K562 (cell line): ENCODE measurements at regions not wholly inside any gene's neighbourhood (a gene's known extent, or its start where the extent isn't known, plus 50 kb on each side); places are given as distances from the start of the nearest gene placed in this dataset.

ENCODE experiments used
- ATAC-seq: fragments of 200-7000 bp; cut with Tn5 transposase; 3 replicates; pipeline ENCODE4 v1.9.1; 2020; ENCODE audit warnings: moderate library complexity
- BruUV-seq: library from RNA; stranded (reverse); fragments of 400-500 nt; replicated peaks from 2 replicates; lab custom pipeline; 2021; lab: Mats Ljungman, UMichigan
- CTCF ChIA-PET: fragments of 300-600 bp; formaldehyde crosslinking; extraction: SDS; loops from one replicate; lab custom pipeline; 2021; ENCODE audit warnings: low intra/inter-chr PET ratio; lab: Yijun Ruan, JAX
- POLR2A ChIA-PET: fragments of 300-600, 350-650 bp; sonication (Branson Sonifier 250); formaldehyde crosslinking; extraction: SDS; loops from one replicate; lab custom pipeline; 2021; ENCODE audit warnings: antibody characterized with exemption, inconsistent platforms; lab: Yijun Ruan, JAX
- DNase-seq, 4 experiments: peaks; one replicate each; pipeline versions ENCODE4 v3.0.0 to v3.0.0-alpha.2; 2011 to 2018; ENCODE audit warnings: low spot score in 3 of 4, mixed read lengths in 3 of 4; ENCODE audit errors: extremely low read depth in 1 of 4
- FAIRE-seq: peaks from 2 replicates; lab custom pipeline; 2011; peaks lifted over from hg19 to GRCh38; lab: Jason Lieb, UNC
- H2AFZ ChIP-seq: 2 replicates; pipeline ENCODE4 v1.6.0; 2011; ENCODE audit warnings: low read depth, low read length, control low read depth, inconsistent platforms
- H3K27ac ChIP-seq: fragments of 200-600 bp; 3 replicates; pipeline ENCODE4 v1.8.0; 2011; ENCODE audit warnings: low read depth, mild to moderate bottlenecking, control low read depth, inconsistent platforms, low read length, moderate library complexity, mixed read lengths; ENCODE audit errors: extremely low read depth
- H3K27me3 ChIP-seq, 2 experiments: fragments of 300-600 bp in 1 of 2; 2 replicates in 1 of 2; 3 replicates in 1 of 2; pipeline versions ENCODE4 v1.6.0 to v1.8.0; 2011; ENCODE audit warnings: inconsistent platforms in 2 of 2, low read length in 2 of 2, mild to moderate bottlenecking in 1 of 2, mixed read lengths in 1 of 2, moderate library complexity in 1 of 2; ENCODE audit not compliant: control insufficient read depth in 2 of 2, insufficient read depth in 2 of 2
- H3K36me3 ChIP-seq: fragments of 300-600 bp; 3 replicates; pipeline ENCODE4 v1.8.0; 2011; ENCODE audit warnings: mild to moderate bottlenecking, low read length, inconsistent platforms; ENCODE audit not compliant: control insufficient read depth, insufficient read depth
- H3K4me1 ChIP-seq, 2 experiments: fragments of 200-600 bp in 1 of 2; replicated peaks in 1 of 2; 2 replicates in 1 of 2; 3 replicates in 1 of 2; pipeline versions ENCODE4 v1.5.1 to v1.8.0; 2011; ENCODE audit warnings: inconsistent platforms in 2 of 2, low read length in 2 of 2, mild to moderate bottlenecking in 1 of 2, mixed read lengths in 1 of 2, moderate library complexity in 1 of 2; ENCODE audit not compliant: control insufficient read depth in 2 of 2, insufficient read depth in 2 of 2
- H3K4me2 ChIP-seq: 2 replicates; pipeline ENCODE4 v1.6.1; 2011; ENCODE audit warnings: low read length, control low read depth, inconsistent platforms, mixed read lengths; ENCODE audit not compliant: insufficient read depth
- H3K4me3 ChIP-seq: fragments of 200-600 bp; sonication (generic), shearing (Covaris generic); 2 replicates; pipeline ENCODE4 v1.5.1; 2016; ENCODE audit warnings: control low read depth, inconsistent platforms
- H3K79me2 ChIP-seq: fragments of 200-600 bp; 3 replicates; pipeline ENCODE4 v1.8.0; 2011; ENCODE audit warnings: low read length, inconsistent platforms; ENCODE audit not compliant: control insufficient read depth, insufficient read depth
- H3K9ac ChIP-seq, 2 experiments: 2 replicates each; pipeline versions ENCODE4 v1.6.0 to v1.6.1; 2011; ENCODE audit warnings: low read depth in 2 of 2, low read length in 2 of 2, control low read depth in 1 of 2, inconsistent platforms in 1 of 2, mild to moderate bottlenecking in 1 of 2, mixed read lengths in 1 of 2; ENCODE audit not compliant: insufficient read depth in 1 of 2
- H3K9me1 ChIP-seq: one replicate; pipeline ENCODE4 v1.6.0; 2011; ENCODE audit warnings: inconsistent platforms, mild to moderate bottlenecking, low read length, moderate library complexity; ENCODE audit not compliant: control insufficient read depth, insufficient read depth
- H3K9me3 ChIP-seq: replicated peaks from 2 replicates; pipeline ENCODE4 v1.5.1; 2011; ENCODE audit warnings: low read depth, low read length, inconsistent platforms; ENCODE audit not compliant: control insufficient read depth, insufficient read depth
- H4K20me1 ChIP-seq: replicated peaks from 2 replicates; pipeline ENCODE4 v1.6.1; 2011; ENCODE audit warnings: low read length, inconsistent platforms, mixed read lengths; ENCODE audit not compliant: control insufficient read depth, insufficient read depth
- FOXM1 ChIP-seq, 2 experiments: fragments of 450-650 bp in 1 of 2; sonication (generic) in 1 of 2; formaldehyde crosslinking in 1 of 2; IDR thresholded peaks; 2 replicates each; pipeline versions ENCODE4 v1.6.1 to v1.9.0; 2017 to 2022; ENCODE audit warnings: low read depth in 2 of 2, mild to moderate bottlenecking in 2 of 2, missing genetic modification reagents in 1 of 2, moderate library complexity in 1 of 2
- GABPA ChIP-seq: fragments of 200-800 bp; sonication (Bioruptor generic); conservative IDR thresholded peaks from 2 replicates; pipeline ENCODE4 v1.6.1; 2016; ENCODE audit warnings: low read depth, missing genetic modification characterization, missing compliant biosample characterization
- GABPB1 ChIP-seq: sonication (generic); formaldehyde crosslinking; IDR thresholded peaks from 2 replicates; pipeline ENCODE4 v1.8.0; 2022; ENCODE audit warnings: mild to moderate bottlenecking, missing genetic modification reagents
- MAFK ChIP-seq: IDR thresholded peaks from 2 replicates; pipeline ENCODE4 v1.6.1; 2011; ENCODE audit warnings: low read length, improper control_type of control experiment
- NFE2 ChIP-seq: IDR thresholded peaks from 2 replicates; pipeline ENCODE4 v1.6.1; 2014; ENCODE audit warnings: antibody characterized with exemption, low read depth
- NONO ChIP-seq, 2 experiments: fragments of 200-400 bp in 1 of 2; fragments of 450-650 bp in 1 of 2; formaldehyde crosslinking in 1 of 2; IDR thresholded peaks; 2 replicates each; pipeline ENCODE4 v1.6.1; 2017; ENCODE audit warnings: low read depth in 2 of 2, mild to moderate bottlenecking in 2 of 2, moderate library complexity in 2 of 2, low read length in 1 of 2
- RFX1 ChIP-seq: fragments of 450-650 bp; IDR thresholded peaks from 2 replicates; pipeline ENCODE4 v1.6.1; 2016; ENCODE audit warnings: mild to moderate bottlenecking, moderate library complexity
- SREBF1 ChIP-seq: fragments of 150-350 bp; IDR thresholded peaks from 2 replicates; pipeline ENCODE4 v1.6.1; 2014; ENCODE audit warnings: antibody characterized with exemption, low read depth, low read length, borderline replicate concordance
- SRSF7 ChIP-seq: fragments of 200-400 bp; formaldehyde crosslinking; optimal IDR thresholded peaks from 2 replicates; pipeline ENCODE3; 2017; ENCODE audit warnings: mild to moderate bottlenecking, low read depth, low read length
- STAT5A ChIP-seq: IDR thresholded peaks from 2 replicates; pipeline ENCODE4 v1.6.1; 2012; ENCODE audit warnings: low read length, inconsistent platforms, borderline replicate concordance
- ZNF274 ChIP-seq: IDR thresholded peaks from 2 replicates; pipeline ENCODE4 v1.6.1; 2011; ENCODE audit warnings: low read depth, mild to moderate bottlenecking, low read length, moderate library complexity, borderline replicate concordance
- in situ Hi-C: fragments of 300-500 bp; cut with MboI; formaldehyde crosslinking; loops from 4 replicates; pipeline ENCODE4 v1.15.0; 2018; ENCODE audit warnings: inconsistent platforms, mixed read lengths
- intact Hi-C: fragments of 100-400 bp; cut with micrococcal nuclease; formaldehyde crosslinking; loops from 2 replicates; pipeline ENCODE4 v1.14.2; 2022
- TF ChIP-seq, protein P1 (sequence below), 2 experiments: IDR thresholded peaks in 1 of 2; conservative IDR thresholded peaks in 1 of 2; 2 replicates each; pipeline ENCODE4 v1.6.1; 2016; ENCODE audit warnings: low read depth in 2 of 2, mild to moderate bottlenecking in 1 of 2, missing compliant biosample characterization in 1 of 2, missing genetic modification characterization in 1 of 2, moderate library complexity in 1 of 2
- TF ChIP-seq, protein P2 (sequence below), 2 experiments: fragments of 150-350 bp in 1 of 2; IDR thresholded peaks; 2 replicates each; pipeline ENCODE4 v1.6.1; 2012 to 2016; ENCODE audit warnings: low read depth in 2 of 2, low read length in 2 of 2, mild to moderate bottlenecking in 1 of 2, moderate library complexity in 1 of 2
- TF ChIP-seq, protein P3 (sequence below): fragments of 250-450 bp; sonication (Bioruptor Pico); IDR thresholded peaks from 2 replicates; pipeline ENCODE4 v1.8.0; 2021; ENCODE audit warnings: moderate library complexity, mild to moderate bottlenecking, inconsistent platforms

DNA sequence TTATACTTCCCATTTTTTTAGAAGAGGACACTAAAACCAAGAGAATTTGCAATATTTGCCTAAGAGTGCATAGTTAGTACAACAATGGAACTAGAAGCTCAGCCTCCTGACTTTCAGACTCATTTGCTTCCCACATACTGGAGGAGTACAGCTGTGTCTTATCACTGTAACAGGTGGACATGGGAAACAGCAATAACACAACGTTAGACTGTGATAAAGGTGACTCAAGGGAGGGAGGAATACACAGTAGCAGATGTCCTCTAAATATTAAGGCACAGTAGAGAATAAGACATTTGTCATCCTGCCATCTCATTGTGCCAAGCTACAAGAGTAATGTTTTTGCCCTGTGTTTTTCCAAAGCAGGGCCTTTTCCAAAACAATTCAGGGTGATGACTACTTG, 55.4 kb upstream of the JAK1 start (continued):
- TF ChIP-seq, protein P1, sequence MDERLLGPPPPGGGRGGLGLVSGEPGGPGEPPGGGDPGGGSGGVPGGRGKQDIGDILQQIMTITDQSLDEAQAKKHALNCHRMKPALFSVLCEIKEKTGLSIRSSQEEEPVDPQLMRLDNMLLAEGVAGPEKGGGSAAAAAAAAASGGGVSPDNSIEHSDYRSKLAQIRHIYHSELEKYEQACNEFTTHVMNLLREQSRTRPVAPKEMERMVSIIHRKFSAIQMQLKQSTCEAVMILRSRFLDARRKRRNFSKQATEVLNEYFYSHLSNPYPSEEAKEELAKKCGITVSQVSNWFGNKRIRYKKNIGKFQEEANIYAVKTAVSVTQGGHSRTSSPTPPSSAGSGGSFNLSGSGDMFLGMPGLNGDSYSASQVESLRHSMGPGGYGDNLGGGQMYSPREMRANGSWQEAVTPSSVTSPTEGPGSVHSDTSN (CRISPR knock-in tag; IDR thresholded peaks at IDR 0.05; ENCODE audit: low read depth) = no peak
- TF ChIP-seq, protein P1 (tag; conservative IDR thresholded peaks at IDR 0.05; ENCODE audit: low read depth) = peak; percentile 86
- TF ChIP-seq ZNF274 = peak; percentile 40; the same call in 1 of the 2 replicates
- peak in 1 of 2 experiments; percentile 23; a peak in 1 of 4 replicates for TF ChIP-seq NONO (IDR thresholded peaks at IDR 0.05; ENCODE audit: low read depth in 2 of 2, low read length in 1 of 2)
- TF ChIP-seq STAT5A = peak; percentile 95

DNA sequence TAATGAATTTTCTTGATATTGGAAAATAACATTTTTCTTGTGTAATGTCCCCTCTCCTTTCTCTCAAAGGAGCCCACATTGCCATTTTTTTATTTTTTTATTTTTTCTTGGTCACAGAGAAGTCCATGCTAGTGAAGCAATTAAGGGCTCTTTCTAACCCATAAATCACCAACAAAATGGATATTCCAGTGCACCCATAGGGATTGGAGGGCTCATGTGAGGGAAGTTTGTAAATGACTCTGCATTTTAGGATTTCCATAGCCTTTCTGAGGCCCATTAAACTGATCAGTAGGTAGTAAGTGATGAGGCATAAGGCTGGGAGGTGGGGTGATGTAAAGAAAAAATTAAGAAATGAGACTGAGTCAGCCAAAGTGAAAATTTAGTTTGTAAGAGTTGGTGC, 55.9 kb upstream of the JAK1 start:
- no peaks in the 10 kb centered on the region for H3K79me2 ChIP-seq
- peak overlapping the region; percentile 43 for H3K27ac ChIP-seq
- H3K9ac ChIP-seq = 0 out of 4 replicates have a peak overlapping the region, but pooled peaks of 1 of the 2 experiments have one; percentile 17
- no peak overlapping the region for H3K4me3 ChIP-seq
- H3K4me1 ChIP-seq = peaks cover 0 to 19% of the 10 kb centered on the region in 2 experiments; a peak in 2 of 5 replicates
- ATAC-seq (peak; percentile 34; the same call in 1 of the 3 replicates), FAIRE-seq (peak; percentile 15), DNase-seq (peak in 1 of 4 experiments; percentile 29)
- H4K20me1 ChIP-seq = no peaks in the 10 kb centered on the region
- ChIA-PET POLR2A (interaction anchor here (2.2 kb wide), 1 partner anchor 12 kb away, joined by 16 read pairs; no protein-coding TSS in a partner anchor), CTCF (no interaction called here)
- intact Hi-C loops (loop anchor here (5.0 kb wide), 2 partner anchors 160 to 185 kb away; no protein-coding TSS in a partner anchor), in situ Hi-C loops (no loop called here)
- H3K27me3 ChIP-seq = no peaks in the 10 kb centered on the region
- BruUV-seq = no TSS peak
- H2AFZ ChIP-seq = no peak overlapping the region; the same call in 1 of the 2 replicates
- no peaks in the 10 kb centered on the region for H3K9me3 ChIP-seq
- no peaks in the 10 kb centered on the region for H3K9me1 ChIP-seq
- H3K4me2 ChIP-seq = peak overlapping the region; percentile 23; the same call in 1 of the 2 replicates
- H3K36me3 ChIP-seq = no peaks in the 10 kb centered on the region
- no peak for TF ChIP-seq GABPB1
- TF ChIP-seq GABPA (tag) = no peak
- TF ChIP-seq SREBF1 = no peak
- no peak for TF ChIP-seq RFX1
- TF ChIP-seq, protein P2, sequence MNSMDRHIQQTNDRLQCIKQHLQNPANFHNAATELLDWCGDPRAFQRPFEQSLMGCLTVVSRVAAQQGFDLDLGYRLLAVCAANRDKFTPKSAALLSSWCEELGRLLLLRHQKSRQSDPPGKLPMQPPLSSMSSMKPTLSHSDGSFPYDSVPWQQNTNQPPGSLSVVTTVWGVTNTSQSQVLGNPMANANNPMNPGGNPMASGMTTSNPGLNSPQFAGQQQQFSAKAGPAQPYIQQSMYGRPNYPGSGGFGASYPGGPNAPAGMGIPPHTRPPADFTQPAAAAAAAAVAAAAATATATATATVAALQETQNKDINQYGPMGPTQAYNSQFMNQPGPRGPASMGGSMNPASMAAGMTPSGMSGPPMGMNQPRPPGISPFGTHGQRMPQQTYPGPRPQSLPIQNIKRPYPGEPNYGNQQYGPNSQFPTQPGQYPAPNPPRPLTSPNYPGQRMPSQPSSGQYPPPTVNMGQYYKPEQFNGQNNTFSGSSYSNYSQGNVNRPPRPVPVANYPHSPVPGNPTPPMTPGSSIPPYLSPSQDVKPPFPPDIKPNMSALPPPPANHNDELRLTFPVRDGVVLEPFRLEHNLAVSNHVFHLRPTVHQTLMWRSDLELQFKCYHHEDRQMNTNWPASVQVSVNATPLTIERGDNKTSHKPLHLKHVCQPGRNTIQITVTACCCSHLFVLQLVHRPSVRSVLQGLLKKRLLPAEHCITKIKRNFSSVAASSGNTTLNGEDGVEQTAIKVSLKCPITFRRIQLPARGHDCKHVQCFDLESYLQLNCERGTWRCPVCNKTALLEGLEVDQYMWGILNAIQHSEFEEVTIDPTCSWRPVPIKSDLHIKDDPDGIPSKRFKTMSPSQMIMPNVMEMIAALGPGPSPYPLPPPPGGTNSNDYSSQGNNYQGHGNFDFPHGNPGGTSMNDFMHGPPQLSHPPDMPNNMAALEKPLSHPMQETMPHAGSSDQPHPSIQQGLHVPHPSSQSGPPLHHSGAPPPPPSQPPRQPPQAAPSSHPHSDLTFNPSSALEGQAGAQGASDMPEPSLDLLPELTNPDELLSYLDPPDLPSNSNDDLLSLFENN (IDR thresholded peaks at IDR 0.05; ENCODE audit: low read depth in 2 of 2, low read length in 2 of 2) = no peak
- peak; percentile 5; the same call in 1 of the 2 replicates for TF ChIP-seq MAFK
- TF ChIP-seq, protein P3, sequence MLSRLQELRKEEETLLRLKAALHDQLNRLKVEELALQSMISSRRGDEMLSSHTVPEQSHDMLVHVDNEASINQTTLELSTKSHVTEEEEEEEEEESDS = no peak
- TF ChIP-seq SRSF7 = no peak
- peak; percentile 66 for TF ChIP-seq NFE2
- no peak for TF ChIP-seq FOXM1 (IDR thresholded peaks at IDR 0.05; ENCODE audit: low read depth)
- no peak for TF ChIP-seq FOXM1 (CRISPR knock-in tag; IDR thresholded peaks at IDR 0.05; ENCODE audit: low read depth)
